HG03108 (cell line): ENCODE measurements at regions not wholly inside any gene's neighbourhood (a gene's known extent, or its start where the extent isn't known, plus 50 kb on each side); places are given as distances from the start of the nearest gene placed in this dataset.

Experiments used
- ATAC-seq: cut with Tn5 transposase; IDR thresholded peaks from one replicate; pipeline ENCODE4 v1.9.1; 2021; ENCODE audit warnings: moderate library complexity; ENCODE audit not compliant: unreplicated experiment

DNA sequence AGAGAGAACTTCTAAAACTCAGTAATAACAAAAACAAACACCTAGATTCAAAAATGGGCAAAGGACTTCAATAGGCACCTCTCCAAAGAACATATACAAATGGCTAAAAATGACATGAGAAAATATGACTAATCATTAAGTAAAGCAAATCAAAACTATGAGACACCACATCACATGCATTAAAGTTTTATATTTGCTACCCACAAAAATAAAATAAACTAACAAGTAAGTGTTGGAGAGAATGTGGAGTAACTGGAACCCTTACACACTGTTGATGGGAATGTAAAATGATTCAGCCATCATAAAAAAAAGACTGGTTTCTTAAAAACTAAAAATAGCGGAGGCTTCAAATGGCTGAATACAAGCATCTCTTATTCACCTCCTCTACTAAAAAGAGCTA is 262.1 kb upstream of the PKN2 start:
- no peak for ATAC-seq

DNA sequence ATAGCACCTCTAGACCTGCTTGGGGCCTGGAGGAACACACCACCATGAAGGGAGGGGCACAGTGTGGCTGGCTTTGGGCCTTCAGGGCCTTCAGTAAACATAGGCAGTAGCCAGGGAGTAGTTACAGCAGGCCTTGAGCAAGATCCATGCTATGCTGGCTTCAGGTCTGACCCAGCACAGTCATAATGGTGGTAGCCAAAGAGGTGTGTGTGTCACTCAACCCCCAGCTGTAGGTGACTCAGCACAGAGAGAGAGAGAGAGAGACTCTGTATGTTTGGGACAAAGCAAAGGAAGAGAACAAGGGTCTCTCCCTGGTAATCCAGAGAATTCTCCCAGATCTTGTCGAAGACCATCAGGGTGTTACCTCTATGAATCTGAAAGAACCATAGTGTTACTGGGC is 250.5 kb upstream of the PKN2 start:
- no peak for ATAC-seq

DNA sequence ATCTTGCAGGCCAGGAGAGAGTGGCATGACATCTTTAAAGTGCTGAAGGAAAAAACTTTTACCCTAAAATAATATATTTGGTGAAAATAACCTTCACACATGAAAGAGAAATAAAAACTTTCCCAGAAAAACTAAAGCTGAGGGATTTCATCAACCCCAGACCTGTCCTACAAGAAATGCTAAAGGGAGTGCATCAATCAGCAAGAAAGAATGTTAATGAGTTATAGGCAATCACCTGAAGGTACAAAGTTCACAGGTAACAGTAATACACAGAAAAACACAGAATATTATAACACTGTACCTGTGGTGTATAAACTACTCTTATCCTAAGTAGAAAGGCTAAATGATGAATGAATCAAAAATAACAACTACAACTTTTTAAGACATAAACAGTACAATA is 249.2 kb upstream of the PKN2 start:
- ATAC-seq = no peak

DNA sequence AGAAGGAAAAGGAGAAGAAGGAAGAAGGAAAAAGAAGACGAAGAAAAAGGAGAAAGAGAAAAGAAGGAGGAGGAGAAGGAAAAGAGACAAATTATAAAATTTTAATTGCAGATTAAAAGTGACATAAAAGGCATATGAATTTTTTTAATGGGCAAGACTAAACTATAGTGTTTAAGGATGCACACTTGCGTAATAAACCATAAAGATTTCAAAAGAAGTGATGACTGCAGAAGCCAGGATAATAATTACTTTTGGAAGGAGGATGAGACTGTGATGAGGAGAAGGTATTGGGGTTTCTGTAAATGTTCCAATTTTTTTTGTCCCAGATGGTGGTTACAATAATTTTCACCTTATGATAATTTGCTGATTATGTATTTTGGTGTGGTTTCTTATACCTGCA is 243.1 kb upstream of the PKN2 start:
- no peak for ATAC-seq

DNA sequence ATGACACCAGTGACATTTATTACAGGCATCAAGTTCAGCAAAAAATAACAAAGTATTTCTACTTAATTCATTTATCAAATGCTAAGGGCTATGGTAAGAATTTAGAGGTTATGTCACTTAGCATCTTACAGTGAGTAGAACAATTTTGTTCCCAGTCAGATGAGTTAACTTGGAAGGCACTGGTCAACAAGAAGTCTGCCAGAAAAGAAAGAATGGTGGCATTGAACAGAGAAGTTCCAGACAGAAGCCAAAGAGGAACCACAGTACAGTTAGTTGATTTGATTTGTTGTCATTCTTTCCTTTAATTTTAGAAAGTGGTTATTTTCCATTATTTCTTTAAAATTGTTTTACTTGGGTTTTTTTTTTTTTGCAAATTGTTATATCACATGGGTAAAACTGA is 232.2 kb upstream of the PKN2 start:
- no peak for ATAC-seq

DNA sequence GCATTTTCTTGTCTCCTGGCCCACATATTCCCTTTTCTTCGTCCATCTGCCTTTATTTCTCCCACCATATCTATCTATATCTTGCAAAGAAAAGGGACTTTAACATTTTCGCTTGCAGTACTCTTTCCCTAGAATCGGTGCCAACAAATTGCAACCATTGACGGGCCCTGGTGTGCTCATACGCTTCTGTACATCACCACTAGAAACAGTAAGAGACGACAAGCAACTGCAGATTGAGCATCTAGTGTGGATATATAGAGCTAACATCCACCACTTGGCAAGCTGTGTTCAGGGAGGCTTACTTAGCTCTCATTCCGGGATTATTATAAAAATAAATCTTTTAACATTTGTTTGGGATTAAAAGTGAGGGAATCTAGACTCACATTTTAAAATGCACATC is 230.8 kb upstream of the PKN2 start:
- no peak for ATAC-seq

DNA sequence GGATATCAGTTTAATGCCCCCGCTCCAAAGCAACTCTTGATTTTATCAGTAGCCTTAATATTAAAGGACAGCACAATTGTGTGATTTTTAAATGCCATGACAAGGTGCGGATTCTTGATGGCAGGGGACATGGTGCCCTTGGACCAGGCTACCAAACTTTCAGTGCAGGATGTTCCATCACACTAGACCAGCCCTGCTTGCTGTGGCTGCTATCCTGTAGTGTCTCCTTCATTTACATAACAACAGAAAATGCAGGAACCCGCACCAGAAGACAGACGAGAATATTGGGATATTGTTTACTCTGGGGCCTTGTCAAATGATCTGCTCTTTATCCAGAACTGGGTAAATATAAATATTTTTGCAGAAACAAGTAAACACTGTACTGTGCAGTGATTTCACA is 229.3 kb upstream of the PKN2 start:
- ATAC-seq = no peak

DNA sequence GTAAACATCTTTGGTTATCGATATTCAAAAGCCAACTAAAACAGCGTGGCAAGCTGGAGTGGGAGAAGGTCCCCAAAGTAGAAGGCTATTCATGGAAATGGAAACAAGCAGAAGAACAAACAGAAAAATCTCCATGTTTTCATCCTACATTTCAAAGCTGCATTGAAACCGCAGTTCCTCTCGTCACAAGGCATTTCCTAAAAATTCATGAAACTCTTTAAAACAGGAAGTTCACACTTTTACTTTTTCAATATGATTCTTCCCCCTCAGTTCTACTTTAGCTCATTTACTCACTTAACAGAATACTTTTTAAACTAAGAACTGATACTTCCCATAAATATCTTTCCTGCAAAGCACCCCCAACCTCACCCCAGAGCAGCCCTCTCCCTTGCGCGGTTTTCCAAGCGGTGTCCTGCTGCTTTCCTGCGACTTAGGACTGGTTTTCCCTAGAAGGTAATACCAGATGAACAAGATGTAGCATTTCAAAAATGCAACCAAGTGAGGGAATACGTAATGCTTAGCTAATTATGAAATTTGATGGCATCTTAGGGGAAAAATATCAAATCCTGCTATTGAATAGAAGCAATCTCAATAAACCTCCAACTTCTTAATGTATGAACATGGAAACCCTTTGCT is 228.3 kb upstream of the PKN2 start:
- ATAC-seq = no peak

DNA sequence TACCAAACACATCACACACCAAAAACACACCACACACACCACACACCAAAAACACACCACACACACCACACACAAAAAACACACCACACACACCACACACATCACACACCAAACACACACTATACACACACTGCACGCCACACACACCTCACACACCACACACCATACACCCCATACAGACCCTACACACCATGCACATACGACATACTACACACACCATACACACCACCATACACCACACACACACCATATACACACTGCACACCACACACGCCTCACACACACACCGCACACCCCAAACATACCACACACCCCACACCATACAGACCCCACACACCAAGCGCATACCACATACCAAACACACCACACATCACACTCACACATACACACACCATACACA is 226.9 kb upstream of the PKN2 start:
- no peak for ATAC-seq

DNA sequence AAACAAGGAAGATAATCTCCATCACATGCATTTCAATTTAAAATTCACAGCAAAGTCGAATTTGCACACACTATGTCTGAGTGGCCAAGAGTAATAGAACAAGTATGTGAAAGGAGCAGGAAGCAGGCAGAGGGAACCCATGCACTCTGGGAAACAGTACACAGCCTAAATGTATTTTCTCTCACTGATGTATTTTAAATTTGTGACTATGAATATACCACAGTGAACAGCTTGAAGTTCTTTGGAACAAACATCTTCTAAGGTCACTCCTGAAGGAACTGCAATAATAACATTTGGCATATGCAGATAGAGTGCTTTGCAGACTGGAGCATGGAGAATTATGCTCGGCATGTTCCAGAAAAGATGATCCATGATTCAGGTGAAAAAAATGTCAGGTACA is 223.1 kb upstream of the PKN2 start:
- ATAC-seq = no peak

DNA sequence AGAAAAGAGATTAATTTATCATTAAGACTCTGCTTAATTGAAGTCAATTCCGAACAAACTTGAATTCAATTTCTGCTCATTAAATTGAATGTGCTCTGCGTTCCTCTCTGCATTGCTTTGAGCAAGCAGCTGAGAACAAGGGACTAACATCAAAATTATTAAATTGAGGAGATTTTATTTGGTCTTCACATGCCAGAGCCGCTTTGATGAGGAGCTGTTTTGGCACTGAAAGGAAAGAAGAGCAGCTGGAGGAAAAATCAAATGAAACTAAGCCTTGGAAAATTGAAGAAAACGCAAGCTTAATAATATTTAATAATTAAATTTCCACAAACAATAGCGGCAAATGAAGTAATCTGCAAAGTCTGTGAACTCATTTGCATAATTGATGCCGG is 222.0 kb upstream of the PKN2 start:
- ATAC-seq = no peak

DNA sequence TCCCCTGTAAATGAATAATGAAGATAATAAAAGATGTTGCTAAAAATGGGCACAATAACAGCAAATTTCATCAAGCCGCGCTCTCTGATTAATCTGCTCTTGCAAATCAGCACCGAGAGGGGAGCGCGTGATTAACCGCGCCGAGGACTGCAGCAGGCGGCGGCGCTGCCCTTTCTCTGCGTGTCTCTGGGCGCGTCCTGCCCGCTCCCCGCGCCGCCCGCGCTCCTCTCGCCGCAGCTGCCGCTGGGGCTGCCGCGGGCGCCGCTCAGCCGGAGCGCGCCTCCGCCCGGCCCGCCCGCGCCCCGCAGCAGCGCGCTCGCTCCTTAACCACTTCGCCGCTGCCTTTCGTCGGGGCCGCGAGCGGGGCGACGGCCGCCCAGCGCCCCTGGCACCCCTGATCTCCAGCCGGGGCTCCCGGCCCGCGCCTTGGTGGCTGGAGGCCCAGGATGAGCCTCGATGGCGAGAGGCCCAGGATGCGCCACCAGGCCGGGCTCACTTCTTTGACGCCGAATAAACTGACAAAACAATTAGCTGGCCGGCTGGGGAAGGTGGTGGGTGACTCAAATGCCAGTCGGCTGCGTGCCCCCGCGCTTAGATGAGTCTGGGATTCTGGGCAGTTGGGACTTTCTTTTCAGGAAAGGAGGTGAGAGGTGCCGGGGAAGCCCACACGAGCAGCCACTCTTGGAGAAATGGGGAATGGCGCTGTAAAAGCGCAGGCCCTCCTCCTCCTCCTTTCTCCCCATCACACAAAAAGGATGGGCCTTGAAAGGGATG is 221.4 kb upstream of the PKN2 start:
- ATAC-seq = no peak

DNA sequence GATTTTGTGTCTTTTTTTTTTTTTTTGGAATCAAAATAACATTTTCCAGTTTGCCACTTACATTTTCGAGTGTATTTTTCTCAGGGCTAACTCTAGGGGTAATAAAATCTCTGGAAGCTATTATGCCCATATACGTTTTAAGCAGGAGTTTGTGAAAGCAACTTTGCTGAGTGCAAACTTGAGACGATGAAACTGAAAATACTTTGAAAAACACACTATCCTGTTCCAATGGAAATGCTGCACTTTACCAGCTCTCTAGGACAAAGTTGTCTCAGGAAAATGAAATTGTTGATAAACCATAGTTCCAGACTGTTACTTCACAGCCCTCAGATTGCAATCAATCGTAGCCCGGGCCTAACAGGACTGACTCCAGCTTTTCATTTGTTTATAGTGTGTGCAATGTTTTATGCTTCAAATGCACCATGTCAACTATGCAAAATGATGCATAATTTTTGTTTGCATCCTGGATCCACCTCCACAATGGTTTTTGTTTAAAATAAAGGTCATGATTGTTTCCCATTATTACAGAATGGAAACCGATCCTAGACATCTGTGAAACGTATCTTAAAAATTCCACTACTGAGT is 220.6 kb upstream of the PKN2 start:
- ATAC-seq = no peak

DNA sequence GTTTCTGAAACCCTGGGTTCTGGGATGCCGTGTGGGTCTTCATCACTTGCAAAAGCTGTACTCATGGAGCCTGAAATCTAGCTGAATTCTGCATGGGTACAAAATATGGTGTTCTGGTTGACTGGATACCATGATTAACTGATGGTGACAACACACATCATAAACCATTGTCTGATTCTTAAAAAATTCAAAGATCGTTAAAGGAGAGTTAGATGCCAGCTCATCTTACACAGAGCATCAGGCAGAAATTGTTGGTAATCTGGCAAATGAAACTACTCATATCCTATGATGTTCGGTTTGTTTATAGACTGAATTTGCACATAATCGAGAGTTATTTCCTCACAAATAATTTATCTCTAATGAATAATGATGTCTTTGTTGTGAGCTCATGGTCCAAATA is 218.1 kb upstream of the PKN2 start:
- ATAC-seq = no peak

DNA sequence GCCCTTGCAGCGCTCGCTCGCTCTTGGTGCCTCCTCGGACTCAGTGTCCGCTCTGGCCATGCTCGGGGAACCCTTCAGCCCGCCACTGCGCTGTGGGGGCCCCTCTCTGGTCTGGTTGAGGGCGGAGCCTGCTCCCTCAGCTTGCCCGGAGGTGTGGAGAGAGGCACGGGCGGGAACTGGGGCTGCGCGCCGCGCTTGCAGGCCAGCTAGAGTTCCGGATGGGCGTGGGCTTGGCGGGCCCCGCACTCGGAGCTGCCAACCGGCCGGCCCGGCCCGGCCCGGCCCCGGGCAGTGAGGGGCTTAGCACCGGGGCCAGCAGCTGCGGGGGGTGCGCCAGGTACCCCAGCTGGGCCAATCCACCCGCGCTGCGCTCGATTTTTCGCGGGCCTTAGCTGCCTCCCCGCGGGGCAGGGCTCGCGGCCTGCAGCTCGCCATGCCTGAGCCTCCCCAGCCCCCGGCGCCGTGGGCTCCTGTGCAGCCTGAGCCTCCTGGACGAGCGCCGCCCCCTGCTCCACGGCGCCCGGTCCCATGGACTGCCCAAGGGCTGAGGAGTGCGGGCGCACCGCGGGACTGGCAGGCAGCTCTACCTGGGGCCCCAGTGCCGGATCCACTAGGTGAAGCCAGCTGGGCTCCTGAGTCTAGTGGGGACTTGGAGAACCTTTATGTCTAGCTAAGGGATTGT is 217.0 kb upstream of the PKN2 start:
- no peak for ATAC-seq

DNA sequence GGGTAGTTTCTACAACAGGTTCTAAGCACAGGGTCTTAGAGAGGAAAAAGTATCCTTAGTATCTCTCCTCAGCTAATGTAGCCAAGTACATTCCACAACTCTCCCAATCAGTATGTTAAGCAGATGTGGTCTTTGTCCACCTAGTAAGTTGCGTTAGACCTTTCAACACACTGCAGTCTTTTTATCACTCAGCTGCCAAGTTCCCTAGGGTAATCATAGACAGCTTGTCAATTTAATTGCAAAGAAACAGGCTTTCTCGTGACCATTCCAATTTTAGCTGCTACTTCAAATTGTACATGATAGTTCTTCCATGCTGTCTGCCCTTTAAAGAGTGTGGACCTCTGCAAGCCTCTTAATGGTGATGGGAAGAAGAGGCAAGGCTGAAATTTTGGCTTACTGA is 211.8 kb upstream of the PKN2 start:
- ATAC-seq = no peak

DNA sequence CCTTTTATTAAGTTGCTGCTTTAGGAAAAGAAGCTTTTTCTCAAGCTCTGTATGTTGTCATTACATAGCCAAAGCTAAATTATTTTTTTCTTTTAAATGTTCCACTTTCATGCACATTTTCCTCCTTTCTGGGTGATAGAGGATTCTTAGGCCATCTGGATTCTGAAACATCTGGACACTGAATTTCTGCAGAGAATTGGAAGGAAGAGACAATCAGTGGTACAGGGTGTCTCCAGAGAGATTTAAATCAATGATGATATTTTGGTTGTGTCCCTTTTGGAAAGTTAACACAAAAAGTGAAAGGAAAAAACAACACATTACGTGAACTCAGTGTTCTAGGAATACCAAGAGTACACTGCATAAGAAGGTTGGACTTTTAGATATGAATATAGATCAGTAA is 211.4 kb upstream of the PKN2 start:
- no peak for ATAC-seq

DNA sequence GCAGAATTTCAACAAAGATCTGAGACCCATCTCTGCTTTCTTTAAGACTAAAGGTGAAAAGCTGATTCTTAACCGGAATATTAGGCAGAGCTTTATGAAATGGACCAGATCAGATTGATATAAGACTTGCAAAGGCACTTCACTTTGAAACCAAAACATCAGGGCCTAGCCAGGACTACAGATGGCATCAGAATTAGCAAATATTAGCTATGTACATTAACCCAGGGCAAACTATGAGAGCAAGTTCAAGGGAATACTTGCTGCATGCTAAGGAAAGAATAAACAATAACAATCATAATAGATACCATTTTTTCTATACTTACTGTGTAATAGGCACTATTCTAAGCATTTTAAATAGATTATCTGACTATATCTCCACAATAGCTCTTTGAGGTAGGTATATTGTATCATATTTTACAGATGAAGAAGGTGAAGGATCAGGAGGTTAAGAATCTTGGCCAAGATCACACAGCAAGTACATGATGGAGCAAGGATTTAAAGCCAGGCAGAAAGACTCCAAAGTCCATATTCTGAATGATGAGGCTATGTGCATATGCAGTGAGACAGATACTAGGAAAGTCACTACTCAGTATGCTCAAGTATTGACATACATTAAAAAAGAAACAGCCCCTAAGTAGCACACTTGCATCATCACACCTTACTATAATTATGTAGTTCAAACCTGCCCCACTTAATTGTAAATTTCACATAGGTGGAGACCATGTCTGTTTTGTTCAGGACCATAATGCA is 209.3 kb upstream of the PKN2 start:
- ATAC-seq = no peak

DNA sequence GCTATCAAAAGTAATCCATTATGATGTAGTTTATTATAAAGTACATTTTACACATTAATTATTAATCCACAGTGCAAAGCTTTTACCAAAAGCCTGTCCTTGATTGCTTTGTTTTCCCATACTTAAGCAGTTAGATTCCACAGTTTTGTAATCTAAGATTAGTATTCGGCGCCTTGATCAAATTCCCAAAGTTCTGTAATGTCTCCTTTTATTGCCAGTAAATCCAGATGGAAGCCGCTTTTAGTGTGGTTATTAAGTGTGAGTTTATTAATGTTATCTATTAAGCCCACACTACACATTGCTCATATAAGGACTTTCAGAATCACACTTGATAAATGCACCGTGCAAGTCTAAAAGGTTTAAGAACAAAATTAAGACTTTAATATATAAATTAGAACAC is 199.2 kb upstream of the PKN2 start:
- ATAC-seq = no peak

DNA sequence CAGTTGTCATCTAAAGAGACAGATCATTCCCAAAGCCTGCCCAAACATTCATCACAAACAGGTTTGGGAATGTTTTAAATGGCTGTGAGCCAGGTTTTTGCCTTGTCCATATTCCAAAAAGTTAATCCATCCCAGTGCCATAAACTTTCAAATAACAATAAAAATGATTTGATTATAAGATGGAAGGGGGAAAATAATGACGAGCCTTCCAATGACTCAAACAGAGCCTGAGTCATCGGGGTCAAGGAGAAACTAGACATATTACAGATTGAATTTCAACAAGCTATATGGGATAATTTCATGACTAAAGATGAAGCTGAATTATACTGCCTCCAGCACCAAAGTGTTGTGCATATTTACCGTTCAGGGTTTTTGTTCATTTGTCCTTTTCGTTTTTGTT is 195.8 kb upstream of the PKN2 start:
- no peak for ATAC-seq

DNA sequence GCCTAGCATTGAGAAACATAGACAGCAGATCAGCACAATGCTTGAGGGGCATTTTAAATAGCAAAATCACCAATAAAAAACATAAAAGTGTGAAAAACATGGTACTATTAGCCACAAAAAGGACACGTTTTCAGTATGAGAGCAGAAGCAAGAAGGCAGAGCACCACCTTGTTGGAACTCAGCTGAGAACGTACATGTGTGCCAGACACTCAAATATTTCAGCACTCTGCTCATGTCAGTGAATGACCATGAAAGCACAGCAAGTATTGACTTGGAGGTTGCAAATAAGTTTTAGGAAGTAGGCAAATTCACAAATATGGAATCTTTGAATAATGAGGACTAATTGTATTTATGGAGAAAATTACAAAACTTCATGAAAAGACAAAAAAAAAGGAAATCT is 193.4 kb upstream of the PKN2 start:
- no peak for ATAC-seq
